ENCODE measurements at regions not wholly inside any gene's neighbourhood (a gene's known extent, or its start where the extent isn't known, plus 50 kb on each side); places are given as distances from the start of the nearest gene placed in this dataset.

DNA sequence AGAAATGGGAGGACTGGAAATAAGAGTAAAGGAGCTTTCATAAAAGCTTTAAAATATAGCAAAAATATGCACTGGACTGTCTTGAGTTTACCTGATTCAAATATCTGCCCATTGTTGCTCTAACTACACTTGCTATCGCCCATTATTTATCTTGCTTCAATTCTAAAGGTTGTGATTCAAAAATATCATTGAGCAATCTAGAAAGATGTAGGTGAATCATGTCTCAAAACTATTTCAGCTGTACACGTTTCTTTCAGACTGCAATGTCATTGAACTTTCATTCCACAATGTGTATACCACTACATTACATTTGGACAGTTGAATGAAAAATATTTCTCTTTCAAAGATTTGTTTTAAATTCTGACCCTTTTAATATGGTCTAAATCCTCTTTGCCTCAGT is 545.6 kb downstream of the BMP2 start:
- Histone ChIP-seq H3K4me1 (replicated peaks) (no peaks in the 10 kb centered on the region), H3K27ac (no peak overlapping the region), H3K36me3 (no peaks in the 10 kb centered on the region), H3K27me3 (replicated peaks; ENCODE audit: insufficient read depth) (no peaks in the 10 kb centered on the region), H3K9me3 (no peaks in the 10 kb centered on the region), H3K4me3 (no peak overlapping the region)
- DNase-seq (ENCODE audit: low spot score), result no peak
- 82% methylated on average over 2 of the region's 2 CpGs for WGBS
- intact Hi-C loops (cut with DNase I), result no loop called here
- TF ChIP-seq POLR2AphosphoS5 (IDR thresholded peaks at IDR 0.05) (no peak), POLR2A (IDR thresholded peaks at IDR 0.05) (no peak), CTCF (IDR thresholded peaks at IDR 0.05) (no peak)

DNA sequence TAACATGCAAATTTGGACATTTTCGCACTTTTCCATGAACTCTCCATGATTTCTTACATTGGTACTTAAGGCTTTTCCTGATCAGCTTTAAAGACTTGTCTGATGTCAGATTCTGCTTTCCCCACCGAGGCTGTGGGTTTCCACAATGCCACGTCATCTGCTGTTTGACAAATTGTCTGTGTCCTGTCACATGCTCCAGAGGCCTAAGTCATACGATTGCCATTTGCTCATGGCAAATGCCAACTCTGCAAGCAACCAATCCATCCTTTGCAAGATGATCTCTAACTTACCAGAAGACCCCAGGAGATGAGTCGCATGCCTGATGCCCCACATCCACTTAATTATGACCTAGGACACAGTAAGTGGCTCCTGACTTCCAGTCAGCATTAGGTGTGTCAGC is 556.5 kb downstream of the BMP2 start:
- TF ChIP-seq CTCF (IDR thresholded peaks at IDR 0.05), result no peak
- no peaks in the 10 kb centered on the region for H3K27me3 ChIP-seq (replicated peaks; ENCODE audit: insufficient read depth)
- H3K36me3 ChIP-seq, result no peaks in the 10 kb centered on the region
- no peak overlapping the region for H3K4me3 ChIP-seq
- no peak for DNase-seq (ENCODE audit: low spot score)
- H3K4me1 ChIP-seq (replicated peaks), result no peaks in the 10 kb centered on the region
- 87% methylated on average over 5 of the region's 5 CpGs for WGBS
- intact Hi-C loops (cut with DNase I), result no loop called here
- no peak overlapping the region for H3K27ac ChIP-seq
- no peaks in the 10 kb centered on the region for H3K9me3 ChIP-seq

GRCh38 chr20:7327810-7328209 is 560.3 kb downstream of the BMP2 start:
- H3K27ac ChIP-seq, result no peak overlapping the region
- H3K27me3 ChIP-seq (replicated peaks; ENCODE audit: insufficient read depth), result no peaks in the 10 kb centered on the region
- no peaks in the 10 kb centered on the region for H3K4me1 ChIP-seq (replicated peaks)
- no peak overlapping the region for H3K4me3 ChIP-seq
- H3K9me3 ChIP-seq, result no peaks in the 10 kb centered on the region
- TF ChIP-seq CTCF (IDR thresholded peaks at IDR 0.05), result no peak
- TF ChIP-seq POLR2A (IDR thresholded peaks at IDR 0.05), result no peak
- no peak for TF ChIP-seq POLR2AphosphoS5 (IDR thresholded peaks at IDR 0.05)
- no peaks in the 10 kb centered on the region for H3K36me3 ChIP-seq
- DNase-seq (ENCODE audit: low spot score), result no peak
- intact Hi-C loops (cut with DNase I), result no loop called here

DNA sequence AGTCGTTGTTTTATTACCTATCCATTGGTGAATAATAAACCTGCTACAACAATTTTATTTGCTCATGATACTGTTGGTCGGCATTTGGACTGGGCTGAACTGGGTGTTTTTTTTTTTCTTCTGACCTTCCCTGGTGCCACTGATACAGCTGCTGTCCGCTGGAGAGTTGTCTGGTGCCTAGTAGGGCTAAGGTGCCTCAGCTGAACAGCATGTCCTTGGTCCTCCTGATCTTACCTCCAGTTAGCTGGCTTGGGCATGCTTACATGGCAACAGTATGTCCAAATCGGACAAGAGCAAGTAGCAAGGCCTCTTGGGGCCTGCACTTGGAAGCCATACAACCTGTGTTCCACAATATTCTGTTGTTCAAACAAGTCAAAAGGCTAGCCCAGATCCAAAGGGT is 563.4 kb downstream of the BMP2 start:
- 64% methylated on average over 4 of the region's 4 CpGs for WGBS

DNA sequence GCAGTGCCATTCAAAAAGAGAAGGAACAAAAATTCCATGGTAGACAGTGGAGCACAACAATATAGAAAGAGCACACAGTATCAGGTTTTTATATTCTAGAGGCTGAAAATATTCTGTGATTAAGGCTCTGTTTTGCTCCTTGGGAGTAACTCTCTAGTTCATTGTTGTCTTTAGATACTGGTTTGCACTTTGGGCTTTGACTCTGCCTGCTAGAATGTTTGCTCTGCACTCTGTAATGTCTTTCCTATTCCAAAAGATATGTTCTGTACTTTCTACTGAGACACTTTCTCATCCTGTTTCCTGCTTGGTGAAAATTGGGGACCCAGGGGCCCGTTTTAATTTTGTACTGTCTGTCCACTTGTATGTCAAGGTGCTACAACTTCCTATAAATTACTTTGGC is 564.7 kb downstream of the BMP2 start:
- DNase-seq (ENCODE audit: low spot score), result no peak

More for the DNA sequence above, 563.4 kb downstream of the BMP2 start:
- Histone ChIP-seq H3K27ac (no peak overlapping the region), H3K27me3 (replicated peaks; ENCODE audit: insufficient read depth) (no peaks in the 10 kb centered on the region), H3K9me3 (no peaks in the 10 kb centered on the region), H3K4me3 (no peak overlapping the region), H3K4me1 (replicated peaks) (no peaks in the 10 kb centered on the region), H3K36me3 (no peaks in the 10 kb centered on the region)
- no peak for TF ChIP-seq POLR2A (IDR thresholded peaks at IDR 0.05)
- no peak for TF ChIP-seq CTCF (IDR thresholded peaks at IDR 0.05)
- TF ChIP-seq POLR2AphosphoS5 (IDR thresholded peaks at IDR 0.05), result no peak
- DNase-seq (ENCODE audit: low spot score), result no peak
- intact Hi-C loops (cut with DNase I), result no loop called here

More for the DNA sequence above, 564.7 kb downstream of the BMP2 start:
- WGBS, result 56% methylated on average over 1 of the region's 1 CpG
- TF ChIP-seq CTCF (IDR thresholded peaks at IDR 0.05) (no peak), POLR2AphosphoS5 (IDR thresholded peaks at IDR 0.05) (no peak), POLR2A (IDR thresholded peaks at IDR 0.05) (no peak)
- Histone ChIP-seq H3K27me3 (replicated peaks; ENCODE audit: insufficient read depth) (no peaks in the 10 kb centered on the region), H3K27ac (no peak overlapping the region), H3K9me3 (no peaks in the 10 kb centered on the region), H3K4me1 (replicated peaks) (no peaks in the 10 kb centered on the region), H3K36me3 (no peaks in the 10 kb centered on the region), H3K4me3 (no peak overlapping the region)
- intact Hi-C loops (cut with DNase I), result no loop called here
